Endothelial cell of umbilical vein (primary cell): ENCODE measurements at regions not wholly inside any gene's neighbourhood (a gene's known extent, or its start where the extent isn't known, plus 50 kb on each side); places are given as distances from the start of the nearest gene placed in this dataset.

Experiments
- EZH2 ChIP-seq: IDR thresholded peaks from 2 replicates; pipeline ENCODE4 v1.6.1; 2012; ENCODE audit warnings: borderline replicate concordance, low read depth, mild to moderate bottlenecking, moderate library complexity, low read length, inconsistent platforms; ENCODE audit not compliant: severe bottlenecking
- FOS ChIP-seq: IDR thresholded peaks from 2 replicates; pipeline ENCODE4 v1.6.1; 2011; ENCODE audit warnings: mild to moderate bottlenecking, low read length, moderate library complexity, borderline replicate concordance; ENCODE audit not compliant: insufficient read depth
- MYC ChIP-seq: IDR thresholded peaks from one replicate; pipeline ENCODE4 v1.6.1; 2011; ENCODE audit warnings: mild to moderate bottlenecking, low read depth, low read length
- POLR2A ChIP-seq: IDR thresholded peaks from 2 replicates; pipeline ENCODE4 v1.6.1; 2012; ENCODE audit warnings: low read depth, mild to moderate bottlenecking, control low read depth, low read length
- POLR2AphosphoS5 ChIP-seq: IDR thresholded peaks from 2 replicates; pipeline ENCODE4 v1.6.1; 2012; ENCODE audit warnings: low read depth, mild to moderate bottlenecking, control low read depth, low read length, moderate library complexity; ENCODE audit not compliant: insufficient read depth
- TF ChIP-seq, protein P1 (sequence below), 2 donors: IDR thresholded peaks; 1 replicate in 1 of 2; 2 replicates in 1 of 2; pipeline ENCODE4 v1.5.1; 2011; ENCODE audit warnings: low read length in 2 of 2, mild to moderate bottlenecking in 2 of 2, moderate library complexity in 2 of 2, control low read depth in 1 of 2, inconsistent platforms in 1 of 2, low read depth in 1 of 2; ENCODE audit not compliant: insufficient read depth in 1 of 2; ENCODE audit errors: extremely low read depth in 1 of 2

DNA sequence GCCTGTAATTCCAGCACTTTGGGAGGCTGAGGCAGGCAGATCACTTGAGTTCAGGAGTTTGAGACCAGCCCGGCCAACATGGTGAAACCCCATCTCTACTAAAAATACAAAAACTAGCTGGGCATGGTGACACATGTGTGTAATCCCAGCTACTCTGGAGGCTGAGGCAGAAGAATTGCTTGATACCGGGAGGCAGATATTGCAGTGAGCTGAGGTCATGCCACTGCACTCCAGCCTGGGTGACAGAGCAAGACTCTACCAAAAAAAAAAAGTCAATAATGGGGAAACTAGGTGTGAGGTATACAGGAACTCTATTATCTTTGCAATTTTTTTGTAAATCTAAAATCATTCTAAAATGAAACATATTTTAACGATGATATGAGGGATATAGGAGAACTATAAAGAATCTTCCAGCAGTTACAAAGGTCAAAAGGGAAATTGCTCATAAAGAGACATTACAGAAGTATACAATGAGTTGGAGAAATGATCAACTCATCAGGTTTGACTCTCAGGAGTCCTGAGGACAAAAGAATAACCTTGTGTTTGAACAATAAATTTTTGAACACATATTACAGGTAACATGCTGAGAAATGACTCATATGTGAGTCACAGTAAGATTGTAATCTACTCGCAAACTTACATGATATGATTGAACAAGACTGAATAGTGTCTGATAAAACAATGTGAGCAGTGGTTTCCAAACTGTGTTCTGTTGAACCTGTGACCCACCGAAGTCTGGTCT lies 272.6 kb downstream of the FGFR2 start:
- TF ChIP-seq POLR2AphosphoS5, result no peak
- no peak for TF ChIP-seq MYC
- TF ChIP-seq, protein P1, sequence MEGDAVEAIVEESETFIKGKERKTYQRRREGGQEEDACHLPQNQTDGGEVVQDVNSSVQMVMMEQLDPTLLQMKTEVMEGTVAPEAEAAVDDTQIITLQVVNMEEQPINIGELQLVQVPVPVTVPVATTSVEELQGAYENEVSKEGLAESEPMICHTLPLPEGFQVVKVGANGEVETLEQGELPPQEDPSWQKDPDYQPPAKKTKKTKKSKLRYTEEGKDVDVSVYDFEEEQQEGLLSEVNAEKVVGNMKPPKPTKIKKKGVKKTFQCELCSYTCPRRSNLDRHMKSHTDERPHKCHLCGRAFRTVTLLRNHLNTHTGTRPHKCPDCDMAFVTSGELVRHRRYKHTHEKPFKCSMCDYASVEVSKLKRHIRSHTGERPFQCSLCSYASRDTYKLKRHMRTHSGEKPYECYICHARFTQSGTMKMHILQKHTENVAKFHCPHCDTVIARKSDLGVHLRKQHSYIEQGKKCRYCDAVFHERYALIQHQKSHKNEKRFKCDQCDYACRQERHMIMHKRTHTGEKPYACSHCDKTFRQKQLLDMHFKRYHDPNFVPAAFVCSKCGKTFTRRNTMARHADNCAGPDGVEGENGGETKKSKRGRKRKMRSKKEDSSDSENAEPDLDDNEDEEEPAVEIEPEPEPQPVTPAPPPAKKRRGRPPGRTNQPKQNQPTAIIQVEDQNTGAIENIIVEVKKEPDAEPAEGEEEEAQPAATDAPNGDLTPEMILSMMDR (IDR thresholded peaks at IDR 0.05; ENCODE audit: extremely low read depth in 1 of 2, insufficient read depth in 1 of 2, low read depth in 1 of 2, low read length in 2 of 2), result no peak
- TF ChIP-seq EZH2, result no peak
- no peak for TF ChIP-seq POLR2A
- no peak for TF ChIP-seq FOS
